SIG-M5 treated with dmso at 0.1 percent for 504 hours (cell line): ENCODE measurements at regions not wholly inside any gene's neighbourhood (a gene's known extent, or its start where the extent isn't known, plus 50 kb on each side); places are given as distances from the start of the nearest gene placed in this dataset.

Experiments used
- DNase-seq: peaks from one replicate; lab custom pipeline; 2025; ENCODE audit not compliant: unreplicated experiment; lab: John Stamatoyannopoulos, UW

GRCh38 chr5:174877987-174878386 lies 153.6 kb downstream of the MSX2 start:
- DNase-seq, result no peak

GRCh38 chr5:174872271-174872670 lies 147.9 kb downstream of the MSX2 start:
- DNase-seq, result no peak

- DNase-seq, result no peak
These were observed 127.8 kb downstream of the MSX2 start for GRCh38 chr5:174852143-174852542.

- DNase-seq, result no peak
These were observed 126.3 kb downstream of the MSX2 start for GRCh38 chr5:174850565-174851169.

- no peak for DNase-seq
These were observed 125.0 kb downstream of the MSX2 start for GRCh38 chr5:174849426-174849825.

GRCh38 chr5:174844971-174845370 lies 120.6 kb downstream of the MSX2 start:
- DNase-seq, result no peak

- DNase-seq, result no peak
These were observed 119.2 kb downstream of the MSX2 start for GRCh38 chr5:174843263-174844250.

GRCh38 chr5:174840435-174840834 lies 116.1 kb downstream of the MSX2 start:
- DNase-seq, result no peak

GRCh38 chr5:174839196-174839595 lies 114.8 kb downstream of the MSX2 start:
- DNase-seq, result no peak

GRCh38 chr5:174837919-174838902 lies 113.8 kb downstream of the MSX2 start:
- DNase-seq, result peak; percentile 6

GRCh38 chr5:174834081-174834480 lies 109.7 kb downstream of the MSX2 start:
- no peak for DNase-seq

GRCh38 chr5:174832811-174833210 lies 108.4 kb downstream of the MSX2 start:
- DNase-seq, result no peak

- DNase-seq, result no peak
These were observed 107.6 kb downstream of the MSX2 start for GRCh38 chr5:174832025-174832424.

GRCh38 chr5:174831031-174831660 lies 106.8 kb downstream of the MSX2 start:
- no peak for DNase-seq

- no peak for DNase-seq
These were observed 105.1 kb downstream of the MSX2 start for GRCh38 chr5:174829511-174829864.

GRCh38 chr5:174828804-174829510 lies 104.6 kb downstream of the MSX2 start:
- no peak for DNase-seq

GRCh38 chr5:174827558-174827957 lies 103.2 kb downstream of the MSX2 start:
- DNase-seq, result no peak

GRCh38 chr5:174825587-174825986 lies 101.2 kb downstream of the MSX2 start:
- no peak for DNase-seq

GRCh38 chr5:174818430-174818829 lies 94.0 kb downstream of the MSX2 start:
- DNase-seq, result no peak

GRCh38 chr5:174817610-174818009 lies 93.2 kb downstream of the MSX2 start:
- no peak for DNase-seq
